Stomach (tissue), 8 donors: ENCODE measurements at regions not wholly inside any gene's neighbourhood (a gene's known extent, or its start where the extent isn't known, plus 50 kb on each side); places are given as distances from the start of the nearest gene placed in this dataset.

Source experiments
- DNase-seq, 2 donors: peaks; one replicate each; pipeline versions ENCODE4 v3.0.0 to v3.0.0-alpha.2; 2013 to 2019
- H3K27ac ChIP-seq, 5 donors: fragments of 200-600 bp in 4 of 5; sonication (generic) in 4 of 5; one replicate each; pipeline ENCODE4 v1.5.1; 2013 to 2019; ENCODE audit warnings: mild to moderate bottlenecking in 1 of 5, moderate library complexity in 1 of 5
- H3K27me3 ChIP-seq, 3 donors: fragments of 200-600 bp; sonication (generic); one replicate each; pipeline ENCODE4 v1.5.1; 2017 to 2019; ENCODE audit warnings: mixed run types in 1 of 3
- H3K36me3 ChIP-seq, 4 donors: fragments of 200-600 bp; sonication (generic); 1 replicate in 3 of 4; 2 replicates in 1 of 4; pipeline ENCODE4 v1.5.1; 2016 to 2019
- H3K4me1 ChIP-seq, 4 donors: fragments of 200-600 bp; sonication (generic); one replicate each; pipeline ENCODE4 v1.5.1; 2016 to 2019
- H3K4me3 ChIP-seq, 4 donors: fragments of 200-600 bp; sonication (generic) in 3 of 4; one replicate each; pipeline ENCODE4 v1.5.1; 2016 to 2019; ENCODE audit warnings: mild to moderate bottlenecking in 1 of 4
- H3K9me3 ChIP-seq, 4 donors: fragments of 200-600 bp; sonication (generic); one replicate each; pipeline ENCODE4 v1.5.1; 2016 to 2019
- CTCF ChIP-seq, 7 experiments: fragments of 450-650 bp in 4 of 7; fragments of 200-600 bp in 3 of 7; sonication (generic) in 3 of 7; IDR thresholded peaks; one replicate each; pipeline ENCODE4 v1.5.1; 2016 to 2019; ENCODE audit warnings: antibody characterized with exemption in 7 of 7, control low read depth in 2 of 7, mild to moderate bottlenecking in 1 of 7
- EP300 ChIP-seq: sonication (generic); formaldehyde crosslinking; IDR thresholded peaks from one replicate; pipeline ENCODE4 v1.6.1; 2017; ENCODE audit warnings: antibody characterized with exemption
- POLR2A ChIP-seq, 4 donors: fragments of 450-650 bp; IDR thresholded peaks; one replicate each; pipeline ENCODE4 v1.6.1; 2016; ENCODE audit warnings: antibody characterized with exemption in 4 of 4, control low read depth in 2 of 4, mild to moderate bottlenecking in 1 of 4, moderate library complexity in 1 of 4
- POLR2AphosphoS5 ChIP-seq, 3 donors: sonication (generic); formaldehyde crosslinking; IDR thresholded peaks; one replicate each; pipeline ENCODE4 v1.6.1; 2016; ENCODE audit warnings: antibody characterized with exemption in 3 of 3
- WGBS, 5 donors: extraction: QIAGEN DNeasy Blood & Tissue Kit in 3 of 5; methylation state at CpG; one replicate each; pipeline versions ENCODE4 v1.1.5 to v1.1.7; 2013 to 2018; 5-methylcytosine and 5-hydroxymethylcytosine counted together
- intact Hi-C: fragments of 100-400 bp; cut with DNase I; formaldehyde crosslinking; loops from one replicate; pipeline ENCODE4 v1.15.1; 2023; ENCODE audit warnings: low total_unique reads
- donor health status: healthy with polysubstance abuse.
- donor health status: Bipolar disorder and iron deficiency.
- donor health status: healthy.

DNA sequence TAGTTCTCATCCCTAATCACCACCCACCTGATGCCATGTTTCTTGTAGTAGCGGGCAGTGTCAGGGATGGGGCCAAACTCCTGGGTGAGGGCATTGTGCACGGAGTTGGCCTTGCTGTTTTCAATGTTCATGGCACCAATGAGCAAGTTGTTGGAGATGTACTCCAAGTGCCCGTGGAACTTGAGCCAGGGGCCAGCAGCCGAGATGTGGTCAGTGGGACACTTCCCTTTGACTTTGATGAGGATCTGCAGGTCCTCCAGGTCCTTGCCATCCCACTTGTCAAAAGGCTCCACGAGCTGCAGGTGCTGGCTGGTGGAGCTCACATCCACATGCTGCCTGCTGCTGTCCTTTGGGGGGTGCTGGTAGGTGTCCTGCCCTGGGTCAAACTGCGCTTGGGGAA lies 162.2 kb upstream of the SV2C start:
- DNase-seq = no peak
- no peaks in the 10 kb centered on the region for H3K4me1 ChIP-seq
- no peak for TF ChIP-seq CTCF (IDR thresholded peaks at IDR 0.05)
- no peak for TF ChIP-seq POLR2AphosphoS5 (IDR thresholded peaks at IDR 0.05)
- no peak for TF ChIP-seq POLR2A (IDR thresholded peaks at IDR 0.05)
- no peak for TF ChIP-seq EP300
- intact Hi-C loops = no loop called here
- WGBS, 5 donors = 75 to 91% (median 86%) methylated on average over 5 to 6 of the region's 6 CpGs
- no peaks in the 10 kb centered on the region for H3K36me3 ChIP-seq
- no peak overlapping the region for H3K4me3 ChIP-seq
- no peak overlapping the region for H3K27ac ChIP-seq
- H3K9me3 ChIP-seq = no peaks in the 10 kb centered on the region
- no peaks in the 10 kb centered on the region for H3K27me3 ChIP-seq

DNA sequence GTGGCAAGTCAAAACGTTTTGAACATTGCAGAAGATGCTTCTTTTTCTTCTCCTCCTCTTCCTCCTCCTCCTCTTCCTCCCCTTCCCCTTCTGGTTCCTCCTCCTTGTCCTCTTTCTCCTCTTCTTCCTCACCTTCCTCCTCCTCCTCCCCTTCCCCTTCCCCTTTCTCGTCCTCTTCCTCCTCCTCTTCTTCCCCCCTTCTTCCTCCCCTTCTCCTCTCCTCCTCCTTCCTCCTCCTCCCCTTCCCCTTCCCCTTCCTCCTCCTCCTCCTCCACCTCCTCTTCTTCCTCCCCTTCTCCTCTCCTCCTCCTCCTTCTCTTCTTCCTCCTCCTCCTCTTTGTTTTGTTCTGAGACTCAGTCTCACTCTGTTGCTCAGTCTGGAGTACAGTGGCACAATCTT lies 167.0 kb upstream of the SV2C start:
- Histone ChIP-seq H3K27ac (no peak overlapping the region), H3K27me3 (no peaks in the 10 kb centered on the region), H3K36me3 (no peaks in the 10 kb centered on the region), H3K4me1 (no peaks in the 10 kb centered on the region), H3K4me3 (no peak overlapping the region), H3K9me3 (no peaks in the 10 kb centered on the region)
- intact Hi-C loops = no loop called here
- DNase-seq = no peak
- TF ChIP-seq POLR2AphosphoS5 (IDR thresholded peaks at IDR 0.05) (no peak), CTCF (IDR thresholded peaks at IDR 0.05) (no peak), EP300 (no peak), POLR2A (IDR thresholded peaks at IDR 0.05) (no peak)
- 32 to 36% (median 34%) methylated on average over 2 of the region's 2 CpGs for WGBS, 5 donors

DNA sequence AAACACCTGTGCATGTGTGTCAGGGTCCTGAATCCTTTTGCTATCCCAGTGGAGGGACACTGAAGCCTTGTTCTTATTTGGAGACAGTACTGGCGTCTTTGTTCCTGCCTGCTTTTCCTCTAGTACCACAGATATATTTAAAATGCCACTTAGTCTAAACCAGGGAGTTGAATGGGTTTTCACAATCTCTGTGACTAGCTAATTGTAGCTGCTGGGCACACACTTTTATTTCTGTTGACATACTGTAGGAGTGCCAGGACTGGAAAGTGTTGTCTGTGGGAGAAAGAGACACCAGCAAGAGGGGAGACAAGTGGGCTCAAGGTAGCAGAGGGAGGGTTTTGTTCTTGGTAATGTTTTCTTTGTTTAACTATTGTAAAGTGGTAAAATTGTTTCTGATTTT lies 174.0 kb upstream of the SV2C start:
- no peak for DNase-seq
- Histone ChIP-seq H3K27me3 (peaks cover 0 to 4% (median 0%) of the 10 kb centered on the region in 3 donors), H3K4me1 (no peaks in the 10 kb centered on the region), H3K27ac (no peak overlapping the region), H3K36me3 (no peaks in the 10 kb centered on the region), H3K4me3 (no peak overlapping the region), H3K9me3 (no peaks in the 10 kb centered on the region)
- WGBS, 5 donors = 71 to 85% (median 77%) methylated on average over 1 of the region's 1 CpG
- TF ChIP-seq POLR2A (IDR thresholded peaks at IDR 0.05) = no peak
- TF ChIP-seq EP300 = no peak
- no peak for TF ChIP-seq POLR2AphosphoS5 (IDR thresholded peaks at IDR 0.05)
- TF ChIP-seq CTCF (IDR thresholded peaks at IDR 0.05) = no peak
- intact Hi-C loops = no loop called here

DNA sequence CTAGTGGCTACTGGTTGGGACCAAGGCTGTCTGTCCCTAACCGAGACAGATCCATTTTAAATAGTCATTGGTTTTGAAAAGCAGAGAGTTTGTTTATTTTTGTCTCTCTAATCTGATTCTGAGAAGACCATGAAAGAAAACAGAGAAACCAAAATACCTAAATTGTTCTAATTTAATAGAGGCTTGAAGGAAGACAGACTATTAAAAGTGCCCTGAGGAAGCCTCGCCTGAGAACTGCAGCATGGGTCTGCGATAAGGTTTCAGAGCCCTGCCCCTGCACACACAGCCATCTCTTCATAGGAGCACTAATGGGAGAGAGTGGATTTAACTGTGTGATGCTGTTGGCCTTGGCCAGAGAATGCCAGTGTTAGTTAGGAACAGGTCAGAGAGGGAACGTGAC lies 175.5 kb upstream of the SV2C start:
- no peak for TF ChIP-seq POLR2A (IDR thresholded peaks at IDR 0.05)
- no peak for TF ChIP-seq CTCF (IDR thresholded peaks at IDR 0.05)
- no peak for TF ChIP-seq EP300
- TF ChIP-seq POLR2AphosphoS5 (IDR thresholded peaks at IDR 0.05) = no peak
- WGBS, 5 donors = 53 to 76% (median 70%) methylated on average over 4 of the region's 4 CpGs
- Histone ChIP-seq H3K27ac (no peak overlapping the region), H3K36me3 (no peaks in the 10 kb centered on the region), H3K4me1 (no peaks in the 10 kb centered on the region), H3K27me3 (peaks cover 0 to 4% (median 0%) of the 10 kb centered on the region in 3 donors), H3K9me3 (no peaks in the 10 kb centered on the region), H3K4me3 (no peak overlapping the region)
- intact Hi-C loops = no loop called here
- no peak for DNase-seq
